Mucosa of rectum (tissue), 2 donors: ENCODE measurements at regions not wholly inside any gene's neighbourhood (a gene's known extent, or its start where the extent isn't known, plus 50 kb on each side); places are given as distances from the start of the nearest gene placed in this dataset.

Experiments
- H3K27ac ChIP-seq, 2 donors: one replicate each; pipeline ENCODE4 v1.7.0; 2013; ENCODE audit warnings: inconsistent platforms in 2 of 2, low read depth in 2 of 2, low read length in 2 of 2
- H3K27me3 ChIP-seq, 2 donors: one replicate each; pipeline ENCODE4 v1.7.0; 2013; ENCODE audit warnings: low read length in 2 of 2; ENCODE audit not compliant: control insufficient read depth in 2 of 2, insufficient read depth in 2 of 2
- H3K36me3 ChIP-seq, 2 donors: one replicate each; pipeline ENCODE4 v1.7.0; 2013; ENCODE audit warnings: low read length in 2 of 2; ENCODE audit not compliant: control insufficient read depth in 2 of 2, insufficient read depth in 2 of 2
- H3K4me1 ChIP-seq, 2 donors: one replicate each; pipeline ENCODE4 v1.7.0; 2013; ENCODE audit warnings: low read length in 2 of 2, mild to moderate bottlenecking in 1 of 2; ENCODE audit not compliant: control insufficient read depth in 2 of 2, insufficient read depth in 2 of 2
- H3K4me3 ChIP-seq, 2 donors: one replicate each; pipeline ENCODE4 v1.7.0; 2013; ENCODE audit warnings: low read length in 2 of 2
- H3K9ac ChIP-seq, 2 donors: one replicate each; pipeline ENCODE4 v1.7.0; 2013; ENCODE audit warnings: low read length in 2 of 2, low read depth in 1 of 2, mild to moderate bottlenecking in 1 of 2
- H3K9me3 ChIP-seq, 2 donors: one replicate each; pipeline ENCODE4 v1.7.0; 2013; ENCODE audit warnings: low read length in 2 of 2; ENCODE audit not compliant: control insufficient read depth in 2 of 2
- donor health status: healthy.
- donor health status: Normal muscosa, but diverticular disease.

DNA sequence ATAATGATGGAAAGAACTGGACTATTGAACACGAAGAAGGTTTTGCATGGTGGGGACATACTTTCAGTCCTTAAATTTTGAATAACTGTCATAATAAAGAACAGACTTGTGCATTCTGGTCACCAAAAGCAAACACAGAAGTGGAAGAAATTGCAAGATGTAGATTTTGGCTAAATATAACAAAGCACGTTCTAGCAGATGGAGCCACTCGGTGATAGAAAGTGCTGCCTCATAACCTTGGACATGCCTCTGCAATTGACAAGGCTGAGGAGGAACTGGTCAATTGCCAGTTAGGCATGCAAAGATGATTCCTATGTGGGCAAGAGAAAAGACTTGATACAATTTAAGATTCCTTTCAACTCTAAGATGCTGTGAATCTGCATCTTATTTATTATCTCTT, 244.1 kb upstream of the ZC3H12C start:
- no peak overlapping the region for H3K4me3 ChIP-seq
- no peaks in the 10 kb centered on the region for H3K36me3 ChIP-seq
- no peaks in the 10 kb centered on the region for H3K4me1 ChIP-seq
- H3K9me3 ChIP-seq, result no peaks in the 10 kb centered on the region
- H3K9ac ChIP-seq, result no peak overlapping the region
- H3K27ac ChIP-seq, result no peak overlapping the region
- no peaks in the 10 kb centered on the region for H3K27me3 ChIP-seq

DNA sequence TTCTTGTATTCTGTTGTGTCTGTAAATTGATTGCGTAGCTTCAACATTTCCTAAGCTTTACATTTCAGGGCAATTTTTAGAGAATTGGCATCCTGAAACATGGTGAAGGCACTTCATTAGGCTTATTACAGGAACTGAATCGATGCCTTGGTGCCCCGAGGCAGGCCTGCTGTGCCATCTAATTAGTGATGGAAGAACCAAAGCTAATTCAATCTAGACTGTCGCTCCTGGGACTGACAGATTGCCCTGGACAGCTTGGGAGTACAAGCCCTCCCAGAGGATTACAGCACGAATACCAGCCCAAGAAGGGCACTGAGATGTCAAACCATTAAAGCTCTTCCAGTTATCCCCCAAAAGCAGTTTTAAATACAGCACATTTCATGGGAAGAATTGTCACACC, 243.2 kb upstream of the ZC3H12C start:
- Histone ChIP-seq H3K9me3 (no peaks in the 10 kb centered on the region), H3K4me1 (no peaks in the 10 kb centered on the region), H3K27me3 (no peaks in the 10 kb centered on the region), H3K4me3 (no peak overlapping the region), H3K9ac (no peak overlapping the region), H3K36me3 (no peaks in the 10 kb centered on the region), H3K27ac (no peak overlapping the region)

DNA sequence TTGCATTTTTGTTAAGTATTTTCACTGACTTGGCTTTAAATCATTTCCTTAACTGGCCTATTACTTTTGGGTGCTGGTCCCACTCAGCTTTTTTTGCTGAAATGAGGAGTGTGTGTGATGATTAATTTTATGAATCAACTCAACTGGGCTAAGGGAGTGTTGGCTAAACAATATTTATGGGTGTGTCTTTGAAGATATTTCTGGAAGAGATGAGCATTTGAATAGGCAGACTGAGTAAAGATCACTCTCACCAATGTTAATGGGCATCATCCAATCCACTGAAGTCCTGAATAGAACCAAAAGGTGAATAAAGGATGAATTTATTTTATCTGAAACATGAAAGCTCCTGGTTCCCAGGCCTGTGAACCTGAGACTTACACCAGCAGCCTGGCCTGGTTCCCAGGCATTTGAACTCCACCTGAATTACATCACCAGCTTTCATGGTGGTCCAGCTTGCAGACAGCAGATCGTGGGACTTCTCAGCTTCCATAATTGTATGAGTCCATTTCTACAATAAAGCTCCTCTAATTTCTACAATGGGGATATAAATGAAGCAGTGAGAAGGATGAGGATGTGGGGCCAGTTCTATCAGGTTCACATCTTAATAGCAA, 241.3 kb upstream of the ZC3H12C start:
- Histone ChIP-seq H3K9me3 (no peaks in the 10 kb centered on the region), H3K27ac (no peak overlapping the region), H3K36me3 (no peaks in the 10 kb centered on the region), H3K4me1 (no peaks in the 10 kb centered on the region), H3K27me3 (no peaks in the 10 kb centered on the region), H3K9ac (no peak overlapping the region), H3K4me3 (no peak overlapping the region)

DNA sequence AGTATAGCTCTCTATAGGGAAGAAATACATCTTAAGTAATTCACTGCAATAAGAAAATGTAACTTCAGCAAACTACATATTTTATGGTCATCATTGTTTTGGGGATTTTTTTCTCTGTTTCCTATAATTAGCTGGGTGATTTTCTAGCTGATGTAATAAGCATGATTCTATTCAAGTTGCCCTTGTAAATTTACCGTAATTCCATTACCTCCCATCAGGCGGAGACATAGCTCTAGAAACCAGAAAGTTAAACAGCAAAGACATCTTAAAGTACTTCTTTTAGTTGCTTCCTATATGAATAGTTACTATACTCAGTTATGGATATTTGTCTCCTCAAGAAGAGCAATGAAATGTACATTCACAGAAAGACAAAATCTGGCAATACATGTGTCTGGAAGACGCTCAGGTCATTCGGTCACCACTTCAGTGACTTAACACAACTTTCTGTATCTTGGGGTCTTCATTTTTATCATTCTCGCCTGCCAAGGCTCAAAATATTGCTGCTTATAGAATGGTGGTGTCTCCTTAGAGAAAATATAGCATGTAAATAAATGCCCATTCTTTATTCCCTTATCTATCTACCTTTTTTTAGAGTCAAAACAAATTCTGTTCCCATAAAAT, 239.9 kb upstream of the ZC3H12C start:
- Histone ChIP-seq H3K4me1 (no peaks in the 10 kb centered on the region), H3K27ac (no peak overlapping the region), H3K27me3 (no peaks in the 10 kb centered on the region), H3K9me3 (no peaks in the 10 kb centered on the region), H3K36me3 (no peaks in the 10 kb centered on the region), H3K4me3 (no peak overlapping the region), H3K9ac (no peak overlapping the region)

DNA sequence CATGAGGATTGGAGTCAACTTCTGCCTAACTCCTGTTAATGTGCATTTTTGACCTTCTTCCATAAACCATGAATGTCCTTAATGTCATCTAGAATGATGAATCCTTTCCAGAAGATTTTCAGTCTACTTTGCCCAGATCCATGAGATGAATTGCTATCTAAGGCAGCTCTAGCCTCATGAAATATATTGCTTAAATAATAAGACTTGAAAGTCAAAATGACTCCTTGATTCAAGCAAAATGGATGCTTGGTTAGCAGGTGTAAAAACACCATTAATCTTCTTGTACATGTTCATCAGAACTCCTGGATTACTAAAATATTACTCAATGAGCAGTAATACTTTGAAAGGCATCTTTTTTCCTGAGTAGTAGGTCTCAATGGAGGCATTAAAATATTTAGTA, 238.5 kb upstream of the ZC3H12C start:
- no peaks in the 10 kb centered on the region for H3K27me3 ChIP-seq
- no peak overlapping the region for H3K27ac ChIP-seq
- H3K9ac ChIP-seq, result no peak overlapping the region
- H3K4me3 ChIP-seq, result no peak overlapping the region
- H3K4me1 ChIP-seq, result no peaks in the 10 kb centered on the region
- H3K9me3 ChIP-seq, result no peaks in the 10 kb centered on the region
- no peaks in the 10 kb centered on the region for H3K36me3 ChIP-seq

DNA sequence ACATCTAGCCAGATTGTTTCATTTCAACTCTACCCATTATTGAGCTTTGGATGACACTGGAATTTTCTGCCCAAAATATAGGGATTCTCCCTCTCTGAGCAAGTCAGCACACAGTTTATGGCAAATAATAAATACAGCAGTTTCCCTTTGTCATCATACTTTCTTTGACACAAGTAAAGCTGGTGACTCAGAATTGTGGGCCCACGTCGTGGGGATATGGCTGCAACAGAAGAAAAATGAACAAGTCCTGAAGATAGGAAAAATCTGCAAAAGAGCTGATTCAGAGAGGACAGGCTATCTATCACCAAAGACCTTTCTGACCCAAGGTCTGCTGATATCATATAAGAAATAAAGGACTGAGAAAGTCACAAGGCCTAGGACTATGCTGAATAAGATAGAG, 236.3 kb upstream of the ZC3H12C start:
- H3K9ac ChIP-seq, result no peak overlapping the region
- H3K4me1 ChIP-seq, result no peaks in the 10 kb centered on the region
- H3K27ac ChIP-seq, result no peak overlapping the region
- H3K9me3 ChIP-seq, result no peaks in the 10 kb centered on the region
- no peak overlapping the region for H3K4me3 ChIP-seq
- no peaks in the 10 kb centered on the region for H3K27me3 ChIP-seq
- no peaks in the 10 kb centered on the region for H3K36me3 ChIP-seq

DNA sequence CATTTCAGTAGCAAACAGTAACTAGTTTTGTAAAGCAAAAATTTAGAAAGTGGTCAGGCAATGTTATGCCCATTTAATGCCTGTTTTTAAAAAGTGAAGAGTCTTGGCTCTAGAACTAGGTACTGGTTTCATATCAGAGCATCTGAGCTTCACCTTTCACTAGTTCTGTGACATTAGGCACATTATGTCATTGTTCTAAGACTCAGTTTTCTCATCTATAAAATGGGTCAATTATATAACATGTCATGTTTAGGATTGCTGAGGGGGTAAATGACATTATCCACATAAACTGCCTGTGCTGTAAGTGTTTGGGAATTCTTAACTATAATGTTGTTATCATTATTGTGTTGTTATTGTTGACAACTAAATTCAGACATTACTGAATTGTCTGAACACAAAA, 235.6 kb upstream of the ZC3H12C start:
- H3K36me3 ChIP-seq, result no peaks in the 10 kb centered on the region
- no peak overlapping the region for H3K4me3 ChIP-seq
- no peaks in the 10 kb centered on the region for H3K4me1 ChIP-seq
- no peak overlapping the region for H3K27ac ChIP-seq
- H3K9ac ChIP-seq, result no peak overlapping the region
- H3K27me3 ChIP-seq, result no peaks in the 10 kb centered on the region
- no peaks in the 10 kb centered on the region for H3K9me3 ChIP-seq

DNA sequence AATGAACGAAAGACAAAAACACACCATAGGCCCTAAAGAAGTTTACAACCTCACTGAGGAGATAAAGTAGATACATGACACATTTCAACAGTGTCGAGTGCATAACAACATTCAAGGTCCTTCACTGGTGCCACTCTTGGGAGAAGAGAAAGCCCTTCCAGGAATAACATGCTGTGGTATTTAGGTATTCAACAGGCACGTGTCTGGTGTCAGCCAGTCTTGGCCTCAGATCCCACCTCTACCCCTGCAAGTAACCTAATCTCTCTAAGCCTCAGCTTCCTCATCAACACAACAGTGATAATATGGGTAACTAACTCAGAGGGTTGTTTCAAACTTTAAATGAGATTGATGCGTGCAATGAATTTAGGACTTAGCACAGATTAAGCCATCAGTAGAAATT, 235.0 kb upstream of the ZC3H12C start:
- Histone ChIP-seq H3K9me3 (no peaks in the 10 kb centered on the region), H3K36me3 (no peaks in the 10 kb centered on the region), H3K27me3 (no peaks in the 10 kb centered on the region), H3K27ac (no peak overlapping the region), H3K9ac (no peak overlapping the region), H3K4me1 (no peaks in the 10 kb centered on the region), H3K4me3 (no peak overlapping the region)

DNA sequence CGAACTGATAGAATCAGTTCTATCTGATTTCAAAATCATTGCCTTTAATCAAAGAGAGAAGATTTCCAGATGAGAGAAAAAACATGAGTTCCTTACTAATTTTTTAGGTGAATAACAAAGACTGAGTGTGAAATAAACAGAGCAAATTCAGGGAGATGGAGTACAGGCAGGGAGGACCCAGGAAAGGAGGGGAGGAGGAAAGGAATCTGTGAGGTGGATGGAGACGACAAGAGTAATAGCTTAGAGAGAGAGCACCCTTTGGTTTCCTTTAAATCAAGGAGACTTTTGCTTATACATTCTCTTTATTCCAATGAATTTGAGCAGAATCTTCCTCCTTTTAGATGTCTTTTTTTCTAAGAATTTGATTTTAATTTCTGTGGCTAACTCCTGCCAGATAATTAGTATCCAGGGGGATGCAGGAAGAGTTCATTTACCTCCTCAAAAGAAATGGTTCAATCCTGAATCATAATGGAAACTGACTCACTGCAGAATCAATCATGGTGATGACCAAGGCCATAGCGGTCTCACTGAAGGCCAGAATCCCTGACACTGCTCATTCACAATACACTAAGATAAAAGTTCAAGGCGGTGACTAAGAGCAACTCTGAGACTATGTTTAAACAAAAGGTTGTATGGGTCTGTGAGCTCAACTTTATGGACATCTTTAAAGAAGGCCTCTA, 234.0 kb upstream of the ZC3H12C start:
- Histone ChIP-seq H3K36me3 (no peaks in the 10 kb centered on the region), H3K9me3 (no peaks in the 10 kb centered on the region), H3K27me3 (no peaks in the 10 kb centered on the region), H3K27ac (no peak overlapping the region), H3K4me3 (no peak overlapping the region), H3K4me1 (no peaks in the 10 kb centered on the region), H3K9ac (no peak overlapping the region)

DNA sequence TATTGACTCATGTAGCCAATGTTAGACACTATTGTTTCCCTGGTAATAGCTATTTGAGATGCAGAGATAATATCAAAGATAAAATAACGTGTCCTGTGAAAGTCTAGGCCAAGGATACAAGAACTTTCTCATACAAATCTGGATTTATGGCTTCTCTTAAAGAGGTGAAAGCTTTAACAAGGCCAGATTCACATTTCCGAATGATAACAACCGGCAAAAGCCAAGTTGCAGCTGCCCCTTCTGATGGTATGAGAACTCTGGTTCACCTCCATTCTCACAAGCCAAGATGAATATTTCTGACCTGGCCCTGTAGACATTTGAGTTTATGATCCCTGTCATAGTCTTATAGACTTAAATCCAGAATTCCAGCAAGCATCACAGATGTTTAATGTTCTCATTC, 230.4 kb upstream of the ZC3H12C start:
- no peaks in the 10 kb centered on the region for H3K4me1 ChIP-seq
- no peaks in the 10 kb centered on the region for H3K9me3 ChIP-seq
- no peak overlapping the region for H3K27ac ChIP-seq
- no peak overlapping the region for H3K9ac ChIP-seq
- H3K27me3 ChIP-seq, result no peaks in the 10 kb centered on the region
- H3K36me3 ChIP-seq, result no peaks in the 10 kb centered on the region
- H3K4me3 ChIP-seq, result no peak overlapping the region
